OCI-LY7 (cell line): ENCODE measurements at regions not wholly inside any gene's neighbourhood (a gene's known extent, or its start where the extent isn't known, plus 50 kb on each side); places are given as distances from the start of the nearest gene placed in this dataset.

Experiments used
- EZH2phosphoT487 ChIP-seq: fragments of 200-600 bp; sonication (generic); IDR thresholded peaks from 2 replicates; pipeline ENCODE4 v1.6.1; 2018; ENCODE audit warnings: low read depth, borderline replicate concordance, mild to moderate bottlenecking, mixed run types, antibody characterized with exemption, low read length, moderate library complexity, mixed read lengths
- TF ChIP-seq, protein P1 (sequence below): fragments of 200-600 bp; sonication (generic); conservative IDR thresholded peaks from 2 replicates; pipeline ENCODE4 v1.5.1; 2014; ENCODE audit warnings: mild to moderate bottlenecking, antibody characterized with exemption, low read length, moderate library complexity, mixed read lengths

DNA sequence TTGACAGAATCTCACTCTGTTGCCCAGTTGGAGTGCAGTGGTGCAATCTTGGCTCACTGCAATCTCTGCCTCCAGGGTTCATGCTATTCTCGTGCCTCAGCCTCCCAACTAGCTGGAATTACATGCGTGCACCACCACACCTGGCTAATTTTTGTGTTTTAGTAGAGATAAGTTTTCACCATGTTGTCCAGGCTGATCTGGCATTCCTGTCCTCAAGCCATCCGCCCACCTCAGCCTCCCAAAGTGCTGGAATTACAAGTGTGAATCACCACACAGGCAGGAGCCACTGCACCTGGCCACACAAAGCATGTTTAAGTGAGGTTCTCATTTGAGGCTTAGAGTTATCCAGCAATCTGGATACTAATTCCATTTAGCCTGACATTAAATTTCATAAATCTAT lies 180.9 kb upstream of the GRID2 start:
- TF ChIP-seq, protein P1, sequence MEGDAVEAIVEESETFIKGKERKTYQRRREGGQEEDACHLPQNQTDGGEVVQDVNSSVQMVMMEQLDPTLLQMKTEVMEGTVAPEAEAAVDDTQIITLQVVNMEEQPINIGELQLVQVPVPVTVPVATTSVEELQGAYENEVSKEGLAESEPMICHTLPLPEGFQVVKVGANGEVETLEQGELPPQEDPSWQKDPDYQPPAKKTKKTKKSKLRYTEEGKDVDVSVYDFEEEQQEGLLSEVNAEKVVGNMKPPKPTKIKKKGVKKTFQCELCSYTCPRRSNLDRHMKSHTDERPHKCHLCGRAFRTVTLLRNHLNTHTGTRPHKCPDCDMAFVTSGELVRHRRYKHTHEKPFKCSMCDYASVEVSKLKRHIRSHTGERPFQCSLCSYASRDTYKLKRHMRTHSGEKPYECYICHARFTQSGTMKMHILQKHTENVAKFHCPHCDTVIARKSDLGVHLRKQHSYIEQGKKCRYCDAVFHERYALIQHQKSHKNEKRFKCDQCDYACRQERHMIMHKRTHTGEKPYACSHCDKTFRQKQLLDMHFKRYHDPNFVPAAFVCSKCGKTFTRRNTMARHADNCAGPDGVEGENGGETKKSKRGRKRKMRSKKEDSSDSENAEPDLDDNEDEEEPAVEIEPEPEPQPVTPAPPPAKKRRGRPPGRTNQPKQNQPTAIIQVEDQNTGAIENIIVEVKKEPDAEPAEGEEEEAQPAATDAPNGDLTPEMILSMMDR, result no peak
- no peak for TF ChIP-seq EZH2phosphoT487
